ENCODE measurements at regions not wholly inside any gene's neighbourhood (a gene's known extent, or its start where the extent isn't known, plus 50 kb on each side); places are given as distances from the start of the nearest gene placed in this dataset.

GRCh38 chr9:87383344-87384150 is 114.1 kb upstream of the DAPK1 start:
- Mint-ChIP-seq H3K27me3 (ENCODE audit: low read depth) (no peaks in the 10 kb centered on the region), H3K9me3 (no peaks in the 10 kb centered on the region), H3K36me3 (ENCODE audit: insufficient read depth in 1 of 3, low read depth in 3 of 3) (no peaks in the 10 kb centered on the region; a peak in 1 of 7 replicates), H3K4me1 (peaks cover 23 to 31% of the 10 kb centered on the region in 2 experiments), H3K4me3 (no peak overlapping the region), H3K27ac (no peak overlapping the region)
- no peaks in the 10 kb centered on the region for H3K27me3 ChIP-seq (ENCODE audit: insufficient read depth, low read length)
- no peak overlapping the region for H3K27ac ChIP-seq (ENCODE audit: insufficient read length, low read depth, low read length)
- no peak overlapping the region for H3K4ac ChIP-seq (ENCODE audit: low read depth, low read length)
- H2AK5ac ChIP-seq (ENCODE audit: insufficient read length, low read length): no peak overlapping the region
- no peak overlapping the region for H2AFZ ChIP-seq (ENCODE audit: low read length)
- H2BK15ac ChIP-seq (ENCODE audit: low read depth, low read length): no peak overlapping the region
- no peak overlapping the region for H3K9ac ChIP-seq (ENCODE audit: extremely low read depth, insufficient read length, low read length)
- H3K56ac ChIP-seq (ENCODE audit: insufficient read length, low read depth, low read length): no peak overlapping the region
- no peak overlapping the region for H4K8ac ChIP-seq (replicated peaks; ENCODE audit: insufficient read length, low read depth, low read length)
- peaks cover 3% of the 10 kb centered on the region; the same call in 1 of the 2 replicates for H3K4me1 ChIP-seq (ENCODE audit: insufficient read depth, low read length)
- no peak overlapping the region for H3K4me2 ChIP-seq (ENCODE audit: insufficient read depth, insufficient read length, low read length)
- no peak overlapping the region for H3K18ac ChIP-seq (ENCODE audit: insufficient read length, low read depth, low read length)
- DNase-seq: no peak
- no peak overlapping the region for H4K91ac ChIP-seq (ENCODE audit: insufficient read length, low read depth, low read length)
- no peak overlapping the region for H4K5ac ChIP-seq (ENCODE audit: insufficient read length, low read depth, low read length)
- TF ChIP-seq CTCF (conservative IDR thresholded peaks at IDR 0.05): no peak
- no peaks in the 10 kb centered on the region for H3K79me2 ChIP-seq (ENCODE audit: insufficient read depth, low read length)
- H2BK5ac ChIP-seq (ENCODE audit: insufficient read length, low read length): no peak overlapping the region
- H3K79me1 ChIP-seq (ENCODE audit: insufficient read depth, low read depth, low read length, poor library complexity, severe bottlenecking): no peaks in the 10 kb centered on the region
- H3K23ac ChIP-seq (ENCODE audit: insufficient read length, low read depth, low read length): no peak overlapping the region
- no peak overlapping the region for H2BK20ac ChIP-seq (ENCODE audit: low read depth, low read length, poor library complexity, severe bottlenecking)
- no peak overlapping the region for H3K14ac ChIP-seq (ENCODE audit: insufficient read depth, low read length)
- H4K20me1 ChIP-seq (ENCODE audit: control insufficient read depth, insufficient read depth, insufficient read length): no peaks in the 10 kb centered on the region
- no peak overlapping the region for H3T11ph ChIP-seq (ENCODE audit: low read length)
- H3K9me3 ChIP-seq (ENCODE audit: control insufficient read depth, low read depth, low read length): no peaks in the 10 kb centered on the region
- no peak overlapping the region for H2BK12ac ChIP-seq (ENCODE audit: insufficient read length, low read depth, low read length)
- H3K23me2 ChIP-seq (ENCODE audit: insufficient read length, low read depth, low read length, poor library complexity, severe bottlenecking): no peaks in the 10 kb centered on the region
- no peak overlapping the region for H2BK120ac ChIP-seq (ENCODE audit: low read depth, low read length, poor library complexity, severe bottlenecking)
- WGBS (ENCODE audit: extremely low coverage, insufficient read length, low lambda C conversion rate): no CpG with 5 or more reads among the region's 7 CpGs
